Endodermal cell (in vitro differentiated cells): ENCODE measurements at regions not wholly inside any gene's neighbourhood (a gene's known extent, or its start where the extent isn't known, plus 50 kb on each side); places are given as distances from the start of the nearest gene placed in this dataset.

Experiments
- DNase-seq: peaks from one replicate; pipeline ENCODE4 v3.0.0-alpha.2; 2017
- H3K27ac ChIP-seq: 2 replicates; pipeline ENCODE4 v1.5.1; 2013; ENCODE audit warnings: mild to moderate bottlenecking, low read depth, low read length, moderate library complexity
- H3K27me3 ChIP-seq: 2 replicates; pipeline ENCODE4 v1.6.1; 2013; ENCODE audit warnings: mild to moderate bottlenecking, low read length, moderate library complexity; ENCODE audit not compliant: insufficient read depth, control insufficient read depth, poor library complexity, severe bottlenecking
- H3K36me3 ChIP-seq: 2 replicates; pipeline ENCODE4 v1.7.0; 2013; ENCODE audit warnings: mild to moderate bottlenecking, low read length, moderate library complexity; ENCODE audit not compliant: control insufficient read depth, insufficient read depth
- H3K4me1 ChIP-seq: one replicate; pipeline ENCODE4 v1.7.0; 2013; ENCODE audit warnings: low read length; ENCODE audit not compliant: control insufficient read depth, insufficient read depth
- H3K4me3 ChIP-seq: 2 replicates; pipeline ENCODE4 v1.5.1; 2013; ENCODE audit warnings: mild to moderate bottlenecking, low read length, moderate library complexity
- H3K9ac ChIP-seq: 2 replicates; pipeline ENCODE4 v1.6.1; 2013; ENCODE audit warnings: mild to moderate bottlenecking, low read length, moderate library complexity; ENCODE audit not compliant: poor library complexity, severe bottlenecking; ENCODE audit errors: extremely low read depth
- H3K9me3 ChIP-seq: 2 replicates; pipeline ENCODE4 v1.6.1; 2013; ENCODE audit warnings: mild to moderate bottlenecking, low read length, moderate library complexity; ENCODE audit not compliant: control insufficient read depth
- H3K27ac Mint-ChIP-seq: 2 replicates; pipeline ENCODE4 v1.8.0; 2020; ENCODE audit warnings: mixed read lengths
- H3K27me3 Mint-ChIP-seq: 2 replicates; pipeline ENCODE4 v1.8.0; 2021; ENCODE audit warnings: mild to moderate bottlenecking, mixed read lengths; ENCODE audit not compliant: insufficient read depth
- H3K36me3 Mint-ChIP-seq: 2 replicates; pipeline ENCODE4 v1.8.0; 2020; ENCODE audit warnings: low read depth, mixed read lengths
- H3K4me1 Mint-ChIP-seq: 2 replicates; pipeline ENCODE4 v1.8.0; 2020; ENCODE audit warnings: mixed read lengths
- H3K4me3 Mint-ChIP-seq: 2 replicates; pipeline ENCODE4 v1.8.0; 2020; ENCODE audit warnings: mild to moderate bottlenecking, moderate library complexity, mixed read lengths
- H3K9me3 Mint-ChIP-seq: 2 replicates; pipeline ENCODE4 v1.8.0; 2020; ENCODE audit warnings: mild to moderate bottlenecking, mixed read lengths
- CTCF ChIP-seq: fragments of 200-600 bp; sonication (generic); conservative IDR thresholded peaks from 2 replicates; pipeline ENCODE4 v1.5.0; 2021; ENCODE audit warnings: antibody characterized with exemption, mild to moderate bottlenecking
- WGBS, 2 experiments: methylation state at CpG; one replicate each; pipeline versions ENCODE4 v1.1.5 to v1.1.7; 2013; ENCODE audit warnings: missing lambda C conversion rate in 2 of 2, mixed read lengths in 1 of 2; ENCODE audit not compliant: insufficient coverage in 1 of 2, insufficient read length in 1 of 2; 5-methylcytosine and 5-hydroxymethylcytosine counted together

DNA sequence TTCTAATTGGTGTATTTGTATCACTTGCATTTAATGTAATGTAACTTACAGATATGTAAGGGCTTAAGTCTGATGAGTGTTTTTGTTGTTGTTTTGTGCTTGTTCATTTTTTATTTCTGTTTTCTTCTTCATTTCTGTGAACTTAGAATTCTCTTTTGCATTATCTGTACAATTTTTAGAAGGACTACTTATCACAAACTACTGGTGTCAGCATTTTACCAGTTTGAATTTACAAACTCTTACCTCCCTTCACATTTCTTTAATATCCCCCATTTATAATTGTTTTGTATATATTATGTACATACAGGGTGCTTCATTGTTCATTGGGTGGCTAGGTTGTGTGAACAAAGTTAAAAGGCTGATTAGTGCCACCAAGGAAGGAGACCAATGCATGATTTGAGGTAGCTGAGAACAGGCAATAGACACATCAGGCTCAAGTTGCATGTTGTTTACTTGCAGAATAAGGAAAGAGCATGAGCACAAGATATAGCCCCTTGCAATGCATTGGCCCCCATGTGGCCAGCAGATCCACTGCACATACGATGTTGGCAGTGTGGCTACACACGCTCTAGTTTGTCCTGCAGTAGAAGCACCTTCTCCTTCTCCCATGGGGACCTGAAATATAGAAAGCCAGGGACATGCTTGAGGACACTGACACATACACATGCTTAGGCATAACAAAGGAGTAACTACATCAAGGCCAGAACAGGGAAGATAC, 198.2 kb downstream of the CD8B2 start:
- H3K27me3 ChIP-seq, result no peaks in the 10 kb centered on the region
- whole genome bisulfite sequencing, 2 experiments, result 88 to 91% methylated on average over 2 of the region's 2 CpGs
- peaks cover 18% of the 10 kb centered on the region for H3K9me3 ChIP-seq
- H3K27me3 Mint-ChIP-seq, result no peaks in the 10 kb centered on the region
- peak; percentile 52 for TF ChIP-seq CTCF
- H3K4me1 ChIP-seq, result no peaks in the 10 kb centered on the region
- H3K27ac Mint-ChIP-seq, result no peak overlapping the region
- H3K4me3 Mint-ChIP-seq, result no peak overlapping the region
- no peaks in the 10 kb centered on the region for H3K4me1 Mint-ChIP-seq
- no peak overlapping the region for H3K4me3 ChIP-seq
- H3K9me3 Mint-ChIP-seq, result peaks cover 21% of the 10 kb centered on the region
- H3K36me3 ChIP-seq, result no peaks in the 10 kb centered on the region
- no peak overlapping the region for H3K27ac ChIP-seq
- DNase-seq, result no peak
- peaks cover 3% of the 10 kb centered on the region for H3K36me3 Mint-ChIP-seq
- H3K9ac ChIP-seq, result no peak overlapping the region

DNA sequence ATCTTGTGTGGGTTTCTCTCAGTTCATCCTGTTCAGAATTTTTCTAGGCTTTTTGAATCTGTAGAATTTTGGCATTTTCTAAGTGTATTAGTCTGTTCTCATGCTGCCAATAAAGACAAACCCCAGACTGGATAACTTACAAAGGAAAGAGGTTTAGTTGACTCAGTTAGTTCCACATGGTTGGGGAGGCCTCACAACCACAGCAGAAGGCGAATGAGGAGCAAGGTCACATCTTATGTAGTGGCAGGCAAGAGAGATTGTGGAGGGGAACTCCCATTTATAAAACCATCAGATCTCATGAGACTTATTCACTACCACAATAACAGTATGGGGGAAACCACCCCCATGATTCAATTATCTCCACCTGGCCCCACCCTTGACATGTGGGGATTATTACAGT, 199.2 kb downstream of the ST6GAL2 start:
- peaks cover 3% of the 10 kb centered on the region for H3K36me3 Mint-ChIP-seq
- Histone ChIP-seq H3K27ac (no peak overlapping the region), H3K4me1 (no peaks in the 10 kb centered on the region), H3K9ac (no peak overlapping the region), H3K36me3 (no peaks in the 10 kb centered on the region), H3K4me3 (no peak overlapping the region), H3K9me3 (peaks cover 18% of the 10 kb centered on the region), H3K27me3 (no peaks in the 10 kb centered on the region)
- 67 to 89% methylated on average over 1 of the region's 1 CpG for WGBS, 2 experiments
- no peak for TF ChIP-seq CTCF
- no peak overlapping the region for H3K27ac Mint-ChIP-seq
- DNase-seq, result no peak
- no peaks in the 10 kb centered on the region for H3K27me3 Mint-ChIP-seq
- H3K4me1 Mint-ChIP-seq, result no peaks in the 10 kb centered on the region
- H3K4me3 Mint-ChIP-seq, result no peak overlapping the region
- peaks cover 21% of the 10 kb centered on the region for H3K9me3 Mint-ChIP-seq

GRCh38 chr2:106694964-106695470, 190.9 kb downstream of the ST6GAL2 start:
- no peaks in the 10 kb centered on the region for H3K27me3 Mint-ChIP-seq
- no peak overlapping the region for H3K4me3 Mint-ChIP-seq
- H3K9me3 Mint-ChIP-seq, result no peaks in the 10 kb centered on the region
- Histone ChIP-seq H3K9me3 (no peaks in the 10 kb centered on the region), H3K27me3 (no peaks in the 10 kb centered on the region), H3K4me1 (no peaks in the 10 kb centered on the region), H3K36me3 (no peaks in the 10 kb centered on the region), H3K4me3 (no peak overlapping the region), H3K27ac (no peak overlapping the region), H3K9ac (no peak overlapping the region)
- H3K36me3 Mint-ChIP-seq, result no peaks in the 10 kb centered on the region
- DNase-seq, result no peak
- no peak overlapping the region for H3K27ac Mint-ChIP-seq
- no peaks in the 10 kb centered on the region for H3K4me1 Mint-ChIP-seq
- no peak for TF ChIP-seq CTCF
- 92 to 97% methylated on average over 4 of the region's 4 CpGs for WGBS, 2 experiments
